ENCODE measurements at regions not wholly inside any gene's neighbourhood (a gene's known extent, or its start where the extent isn't known, plus 50 kb on each side); places are given as distances from the start of the nearest gene placed in this dataset.

DNA sequence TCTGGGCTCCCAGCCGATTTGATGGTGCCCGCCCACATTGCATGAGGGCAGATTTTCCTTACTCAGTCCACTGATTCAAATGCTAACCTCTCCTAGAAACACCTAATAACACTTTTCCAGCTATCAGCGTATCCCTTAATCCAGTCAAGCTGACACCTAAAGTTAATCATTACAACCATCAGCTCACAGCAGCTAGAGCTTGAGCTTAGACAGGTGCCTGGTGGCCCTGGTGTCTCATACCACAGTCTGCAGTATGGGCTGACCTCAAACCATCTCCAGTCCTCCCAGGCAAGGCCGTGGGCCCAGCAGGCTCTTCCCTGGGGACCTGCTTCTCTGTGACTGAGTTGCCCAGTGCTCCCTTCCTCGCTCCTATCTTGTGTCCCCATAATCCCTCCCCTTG lies 174.4 kb upstream of the NECTIN1 start:
- DNase-seq, result no peak

GRCh38 chr11:119902656-119903231 lies 173.7 kb upstream of the NECTIN1 start:
- DNase-seq, result no peak

DNA sequence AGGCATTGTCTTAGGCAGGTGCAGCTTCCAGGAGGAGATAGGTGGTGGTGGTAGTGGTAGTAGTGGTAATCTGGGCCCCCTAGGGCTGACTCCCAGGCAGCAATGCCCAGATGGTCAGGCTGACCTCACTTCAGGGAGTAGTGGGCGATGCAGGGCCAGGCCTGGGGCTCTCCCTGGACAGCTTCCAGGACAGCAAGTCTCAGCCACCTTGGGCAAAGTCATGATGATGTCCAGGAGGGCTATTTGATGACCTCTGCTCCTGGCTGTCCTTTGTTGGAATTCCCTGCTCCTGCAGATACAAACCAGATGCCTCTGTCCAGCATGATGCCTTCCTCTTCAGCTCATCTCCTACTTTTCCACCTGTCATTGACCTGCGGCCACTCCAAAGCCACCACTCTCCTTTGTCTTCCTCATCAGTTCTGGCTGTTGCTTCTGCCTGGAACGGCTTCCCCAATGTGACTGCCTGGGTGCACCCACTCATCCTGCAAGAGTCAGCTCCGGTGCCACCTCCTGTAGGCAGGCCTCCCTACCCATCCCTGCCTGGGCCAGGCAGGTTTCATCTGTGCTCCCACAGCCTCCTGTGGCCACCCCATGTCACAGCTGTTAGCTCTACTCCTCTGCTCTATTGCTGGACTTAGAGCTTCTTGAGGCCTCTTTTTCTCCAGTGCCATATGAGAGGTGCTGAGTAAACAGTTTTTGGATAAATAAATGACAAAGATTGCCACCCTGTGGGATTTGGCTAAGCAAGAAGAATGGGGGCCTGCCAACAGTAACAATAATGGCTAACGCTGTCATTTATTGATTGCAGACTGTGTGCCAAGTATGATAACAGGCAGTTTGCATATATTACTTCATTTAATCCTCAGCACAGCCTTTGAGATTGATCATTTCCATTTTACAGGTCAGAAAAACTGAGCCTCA lies 172.9 kb upstream of the NECTIN1 start:
- no peak for DNase-seq

GRCh38 chr11:119899997-119900396 lies 171.0 kb upstream of the NECTIN1 start:
- no peak for DNase-seq

DNA sequence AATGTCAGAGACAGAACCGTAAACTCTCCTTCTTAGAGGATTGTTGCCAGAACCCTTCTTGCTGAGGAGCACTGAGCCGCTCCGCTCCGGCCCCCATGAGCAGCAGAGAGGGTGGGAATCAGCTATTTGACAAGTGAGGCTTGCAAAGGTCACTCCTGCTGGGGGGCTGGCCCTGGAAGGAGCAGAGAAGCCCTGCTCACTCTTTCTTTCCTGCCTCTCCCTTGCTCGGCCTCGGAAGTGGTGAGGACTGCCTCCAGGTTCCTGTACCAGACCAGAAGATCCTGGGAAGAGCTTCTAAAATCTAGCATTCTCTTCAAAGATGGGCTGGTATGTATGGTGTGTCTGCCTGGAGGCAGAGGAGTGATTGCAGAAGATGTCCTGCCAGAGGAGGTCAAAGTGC lies 168.6 kb upstream of the NECTIN1 start:
- DNase-seq, result no peak

- DNase-seq, result no peak
These were observed 168.0 kb upstream of the NECTIN1 start for GRCh38 chr11:119897046-119897440.

- DNase-seq, result no peak
These were observed 167.5 kb upstream of the NECTIN1 start for GRCh38 chr11:119896387-119897045.

- DNase-seq, result no peak
These were observed 167.0 kb upstream of the NECTIN1 start for GRCh38 chr11:119895981-119896380.

- no peak for DNase-seq
These were observed 165.9 kb upstream of the NECTIN1 start for GRCh38 chr11:119894916-119895315.

GRCh38 chr11:119892311-119892808 lies 163.4 kb upstream of the NECTIN1 start:
- no peak for DNase-seq

DNA sequence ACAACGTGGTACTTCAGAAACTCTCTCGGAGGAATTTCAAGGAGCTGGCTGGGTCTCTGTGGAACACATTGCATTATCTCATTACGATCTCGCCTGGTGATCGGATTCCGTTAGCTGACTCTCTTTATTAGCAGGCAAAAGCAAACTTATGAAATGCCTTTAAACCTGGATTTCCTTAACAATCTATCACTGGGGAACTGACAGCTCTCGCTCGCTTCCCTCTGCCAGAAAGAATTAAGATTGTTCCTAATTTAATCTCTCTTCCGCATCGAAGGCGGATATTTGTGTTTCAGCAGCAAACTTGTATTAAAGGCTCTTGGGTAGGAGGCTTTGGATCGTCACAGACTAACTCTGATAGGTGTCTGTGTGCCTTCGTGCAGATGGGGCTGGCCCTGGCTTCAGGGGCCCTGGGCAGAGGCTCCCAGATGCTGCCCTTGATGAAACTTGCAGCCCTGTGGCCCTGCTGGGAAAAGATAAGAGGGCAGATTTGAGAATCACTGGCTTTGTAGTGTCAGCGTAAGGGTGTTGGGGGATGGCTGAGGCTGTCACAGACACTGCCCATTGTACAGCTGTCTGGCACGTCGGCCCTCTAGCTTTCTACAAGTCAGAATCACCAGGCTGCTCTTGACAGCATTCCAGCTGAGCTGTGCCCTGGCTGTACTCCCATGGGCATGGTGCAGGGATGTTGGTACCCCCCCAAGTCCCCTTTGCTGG lies 162.2 kb upstream of the NECTIN1 start:
- no peak for DNase-seq

DNA sequence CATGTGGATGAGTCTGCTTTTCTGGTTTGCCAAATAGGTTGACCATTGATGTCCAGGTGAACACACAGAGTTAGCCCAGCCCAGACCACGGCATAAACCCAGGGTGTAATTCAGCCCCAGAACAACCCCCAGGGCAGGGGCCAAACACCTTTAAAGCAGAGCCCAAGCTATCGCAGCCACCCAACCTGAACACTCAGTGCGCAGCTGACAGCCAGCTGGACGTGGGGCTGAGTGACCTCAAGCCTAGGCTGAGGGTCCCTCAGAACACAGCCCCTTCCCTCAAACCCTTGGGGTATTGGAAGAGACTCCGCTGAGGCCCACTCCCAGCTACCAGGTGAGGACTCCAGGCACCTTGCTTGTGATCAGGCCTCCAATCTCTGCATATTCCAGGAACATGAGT lies 161.5 kb upstream of the NECTIN1 start:
- DNase-seq, result no peak

GRCh38 chr11:119889728-119890280 lies 160.8 kb upstream of the NECTIN1 start:
- no peak for DNase-seq

DNA sequence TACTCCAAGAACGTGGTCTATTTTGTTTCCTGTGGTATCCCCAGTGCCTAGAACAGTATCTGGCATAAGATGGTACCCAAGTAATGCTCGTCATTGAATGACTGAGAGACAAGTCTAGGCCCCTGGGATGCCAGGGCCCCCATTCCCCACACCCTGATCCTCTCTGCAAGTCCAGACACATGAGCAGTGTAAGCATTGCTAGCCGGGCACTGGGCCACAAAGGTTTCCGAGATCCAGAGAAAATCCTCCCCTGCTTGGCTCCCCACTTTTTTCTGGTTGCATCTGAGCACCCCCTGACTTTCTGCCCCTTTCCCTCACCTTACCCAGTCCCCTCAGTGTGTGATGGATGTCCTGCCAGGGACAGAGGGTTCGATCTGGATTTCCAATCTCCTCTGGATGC lies 160.1 kb upstream of the NECTIN1 start:
- no peak for DNase-seq

DNA sequence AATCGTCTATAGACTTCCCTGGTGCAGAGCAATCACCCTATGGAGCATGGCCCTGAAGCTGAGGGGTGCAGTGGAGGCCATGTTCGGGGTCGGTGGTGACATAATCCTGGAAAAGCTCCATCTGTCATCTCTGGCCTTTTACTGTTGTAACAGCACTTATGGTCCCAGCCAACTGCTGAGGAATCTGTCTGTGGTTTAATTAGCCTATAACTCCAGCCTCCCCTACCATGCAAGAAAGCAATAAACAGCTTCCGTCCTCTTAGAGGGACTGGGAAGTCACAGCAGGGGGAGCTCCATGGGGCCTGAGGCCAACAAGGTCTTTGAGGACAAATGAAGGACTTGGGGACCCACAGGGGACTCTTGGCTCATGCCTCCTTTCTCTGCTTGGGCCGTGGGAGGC lies 159.1 kb upstream of the NECTIN1 start:
- no peak for DNase-seq

- no peak for DNase-seq
These were observed 157.7 kb upstream of the NECTIN1 start for GRCh38 chr11:119886667-119887230.

- DNase-seq, result peak; percentile 69
These were observed 157.0 kb upstream of the NECTIN1 start for GRCh38 chr11:119885861-119886567.

GRCh38 chr11:119885067-119885466 lies 156.1 kb upstream of the NECTIN1 start:
- peak; percentile 73 for DNase-seq

DNA sequence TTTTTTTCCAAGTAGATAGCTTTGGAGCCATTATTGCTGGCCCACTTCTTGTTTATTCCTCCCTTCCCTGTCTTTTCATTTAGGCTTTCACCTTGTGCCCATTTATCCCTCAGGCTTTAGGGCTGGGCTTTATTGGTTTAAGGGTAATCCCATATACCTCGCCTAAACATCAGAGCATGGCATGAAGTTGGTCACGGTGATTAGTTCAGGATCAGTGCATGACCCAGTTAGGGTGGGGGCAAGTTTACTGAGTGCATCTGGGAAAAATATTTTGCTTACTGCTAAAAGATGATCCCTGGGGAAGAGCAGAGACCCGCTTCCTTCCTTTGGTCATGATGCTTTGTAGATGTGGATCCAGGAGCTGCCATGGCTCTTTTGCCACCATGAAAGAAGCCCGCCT lies 153.3 kb upstream of the NECTIN1 start:
- no peak for DNase-seq

DNA sequence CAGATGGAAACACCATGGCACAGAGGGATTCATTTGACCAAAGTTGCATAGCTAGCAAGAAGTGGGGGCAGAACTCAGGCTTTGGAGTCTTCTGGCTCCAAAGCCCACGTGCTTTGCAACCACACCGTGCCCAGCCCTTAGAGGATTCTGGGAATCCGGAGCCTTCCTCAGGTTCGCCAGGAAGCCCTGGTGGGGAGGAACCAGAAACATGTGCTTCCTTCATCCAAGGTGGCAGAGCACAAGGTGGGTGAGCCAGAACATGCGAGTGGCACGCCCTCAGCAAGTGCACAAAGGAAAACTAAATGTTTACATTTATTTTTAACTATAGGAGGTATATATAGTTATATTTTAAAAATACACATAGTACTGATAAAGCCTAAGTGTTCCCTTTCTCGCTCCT lies 151.9 kb upstream of the NECTIN1 start:
- no peak for DNase-seq

- no peak for DNase-seq
These were observed 151.1 kb upstream of the NECTIN1 start for GRCh38 chr11:119880143-119880542.

- DNase-seq, result no peak
These were observed 150.0 kb upstream of the NECTIN1 start for GRCh38 chr11:119878990-119879389.

Measured in NCI-H510A (cell line).